H1 (cell line): ENCODE measurements at regions not wholly inside any gene's neighbourhood (a gene's known extent, or its start where the extent isn't known, plus 50 kb on each side); places are given as distances from the start of the nearest gene placed in this dataset.

Source experiments
- CTCF ChIA-PET: fragments of 300-600 bp; sonication (Branson Sonifier 250); formaldehyde crosslinking; loops from one replicate; lab custom pipeline; 2021; ENCODE audit not compliant: partially characterized antibody; lab: Charles Lee
- POLR2A ChIA-PET: fragments of 300-600 bp; sonication (Branson Sonifier 250); formaldehyde crosslinking; loops from one replicate; lab custom pipeline; 2021; ENCODE audit warnings: inconsistent platforms; ENCODE audit not compliant: partially characterized antibody; lab: Charles Lee
- DNase-seq, 2 experiments: peaks; one replicate each; pipeline versions ENCODE4 v3.0.0 to v3.0.0-alpha.2; 2010 to 2022; ENCODE audit warnings: low spot score in 2 of 2, low read depth in 1 of 2, mixed read lengths in 1 of 2
- FAIRE-seq: peaks from 2 replicates; lab custom pipeline; 2011; peaks lifted over from hg19 to GRCh38; lab: Jason Lieb, UNC
- H2AFZ ChIP-seq: 2 replicates; pipeline ENCODE4 v1.8.1; 2012; ENCODE audit warnings: low read length, inconsistent platforms
- H2AK5ac ChIP-seq: 2 replicates; pipeline ENCODE4 v1.6.1; 2013; ENCODE audit warnings: low read depth, low read length
- H2BK120ac ChIP-seq: replicated peaks from 2 replicates; pipeline ENCODE3; 2013; ENCODE audit warnings: low read depth, low read length, inconsistent platforms
- H2BK12ac ChIP-seq: 2 replicates; pipeline ENCODE4 v1.6.1; 2013; ENCODE audit warnings: low read depth, low read length
- H2BK15ac ChIP-seq: 2 replicates; pipeline ENCODE4 v1.6.1; 2013; ENCODE audit warnings: low read length
- H2BK20ac ChIP-seq: 2 replicates; pipeline ENCODE4 v1.6.1; 2013; ENCODE audit warnings: low read length
- H2BK5ac ChIP-seq: 2 replicates; pipeline ENCODE4 v1.6.1; 2013; ENCODE audit warnings: low read depth, low read length
- H3K14ac ChIP-seq: 2 replicates; pipeline ENCODE4 v1.6.1; 2013; ENCODE audit warnings: inconsistent platforms; ENCODE audit not compliant: insufficient read length
- H3K18ac ChIP-seq: 2 replicates; pipeline ENCODE4 v1.6.1; 2013; ENCODE audit warnings: low read length; ENCODE audit errors: extremely low read depth
- H3K23ac ChIP-seq: 2 replicates; pipeline ENCODE4 v1.6.1; 2013; ENCODE audit warnings: inconsistent platforms; ENCODE audit not compliant: insufficient read length
- H3K23me2 ChIP-seq: 2 replicates; pipeline ENCODE4 v1.6.1; 2013; ENCODE audit warnings: low read depth, low read length
- H3K27ac ChIP-seq: 2 replicates; pipeline ENCODE4 v1.6.1; 2011; ENCODE audit warnings: low read depth, low read length, inconsistent platforms
- H3K27me3 ChIP-seq, 4 experiments: replicated peaks in 1 of 4; 1 replicate in 1 of 4; 2 replicates in 3 of 4; pipeline versions ENCODE4 v1.6.1 to v1.8.1; 2011 to 2013; ENCODE audit warnings: low read length in 3 of 4, mild to moderate bottlenecking in 3 of 4, inconsistent platforms in 2 of 4, mixed read lengths in 2 of 4, moderate library complexity in 1 of 4; ENCODE audit not compliant: control insufficient read depth in 3 of 4, insufficient read depth in 3 of 4; ENCODE audit errors: extremely low read depth in 1 of 4
- H3K36me3 ChIP-seq, 4 experiments: 2 replicates each; pipeline versions ENCODE4 v1.6.1 to v1.8.1; 2011 to 2013; ENCODE audit warnings: mild to moderate bottlenecking in 4 of 4, low read length in 3 of 4, moderate library complexity in 2 of 4, control low read depth in 1 of 4, inconsistent platforms in 1 of 4; ENCODE audit not compliant: insufficient read depth in 4 of 4, control insufficient read depth in 2 of 4
- H3K4ac ChIP-seq: replicated peaks from 2 replicates; pipeline ENCODE3; 2013; ENCODE audit warnings: low read length, low read depth, mixed read lengths, inconsistent platforms; ENCODE audit not compliant: insufficient read length
- H3K4me1 ChIP-seq, 4 experiments: replicated peaks in 1 of 4; 1 replicate in 1 of 4; 2 replicates in 3 of 4; pipeline versions ENCODE4 v1.6.1 to v1.8.1; 2011 to 2013; ENCODE audit warnings: low read length in 3 of 4, inconsistent platforms in 2 of 4, mixed read lengths in 1 of 4; ENCODE audit not compliant: insufficient read depth in 4 of 4, control insufficient read depth in 3 of 4
- H3K4me2 ChIP-seq, 2 experiments: 2 replicates each; pipeline versions ENCODE4 v1.6.1 to v1.8.1; 2011 to 2013; ENCODE audit warnings: low read depth in 2 of 2, low read length in 2 of 2, control low read depth in 1 of 2, inconsistent platforms in 1 of 2, mild to moderate bottlenecking in 1 of 2; ENCODE audit not compliant: insufficient read depth in 1 of 2
- H3K4me3 ChIP-seq, 4 experiments: fragments of 200-600, 300-600 bp in 1 of 4; sonication (generic), shearing (Covaris generic), sonication (Bioruptor Twin) in 1 of 4; 2 replicates each; pipeline versions ENCODE4 v1.5.1 to v1.8.1; 2011 to 2016; ENCODE audit warnings: low read length in 4 of 4, low read depth in 3 of 4, control low read depth in 2 of 4, inconsistent platforms in 2 of 4, mild to moderate bottlenecking in 2 of 4, mixed read lengths in 1 of 4, moderate library complexity in 1 of 4; ENCODE audit not compliant: insufficient read depth in 2 of 4; ENCODE audit errors: extremely low read depth in 1 of 4
- H3K56ac ChIP-seq: replicated peaks from 2 replicates; pipeline ENCODE3; 2013; ENCODE audit warnings: low read depth, mild to moderate bottlenecking, mixed read lengths, low read length, inconsistent platforms; ENCODE audit not compliant: insufficient read length
- H3K79me1 ChIP-seq: 2 replicates; pipeline ENCODE4 v1.6.1; 2013; ENCODE audit warnings: low read depth, low read length, control low read depth
- H3K79me2 ChIP-seq, 2 experiments: 2 replicates each; pipeline versions ENCODE4 v1.6.1 to v1.8.1; 2012 to 2013; ENCODE audit warnings: low read length in 2 of 2, mild to moderate bottlenecking in 2 of 2, inconsistent platforms in 1 of 2; ENCODE audit not compliant: insufficient read depth in 2 of 2, control insufficient read depth in 1 of 2
- H3K9ac ChIP-seq, 4 experiments: replicated peaks in 1 of 4; 1 replicate in 1 of 4; 2 replicates in 3 of 4; pipeline versions ENCODE4 v1.6.1 to v1.8.1; 2011 to 2013; ENCODE audit warnings: low read depth in 3 of 4, low read length in 3 of 4, control low read depth in 2 of 4, mild to moderate bottlenecking in 2 of 4, moderate library complexity in 2 of 4, inconsistent platforms in 1 of 4; ENCODE audit errors: extremely low read depth in 1 of 4
- H3K9me3 ChIP-seq, 2 experiments: 2 replicates each; pipeline versions ENCODE4 v1.6.1 to v1.8.1; 2012 to 2013; ENCODE audit warnings: mild to moderate bottlenecking in 2 of 2, moderate library complexity in 2 of 2, control low read depth in 1 of 2, inconsistent platforms in 1 of 2, low read depth in 1 of 2, low read length in 1 of 2, mixed read lengths in 1 of 2; ENCODE audit not compliant: insufficient read depth in 2 of 2
- H4K20me1 ChIP-seq, 2 experiments: replicated peaks in 1 of 2; 2 replicates each; pipeline versions ENCODE3 to v1.8.1; 2011 to 2013; ENCODE audit warnings: inconsistent platforms in 2 of 2, low read length in 2 of 2, mild to moderate bottlenecking in 1 of 2; ENCODE audit not compliant: insufficient read depth in 2 of 2, control insufficient read depth in 1 of 2
- H4K5ac ChIP-seq: 2 replicates; pipeline ENCODE4 v1.6.1; 2013; ENCODE audit warnings: low read length, low read depth, mixed read lengths, inconsistent platforms; ENCODE audit not compliant: insufficient read length
- H4K8ac ChIP-seq: 2 replicates; pipeline ENCODE4 v1.8.0; 2013; ENCODE audit warnings: mild to moderate bottlenecking, moderate library complexity, low read length, inconsistent platforms; ENCODE audit not compliant: insufficient read depth; ENCODE audit errors: extremely low read depth
- H4K91ac ChIP-seq: replicated peaks from 2 replicates; pipeline ENCODE3; 2013; ENCODE audit warnings: low read length, mixed read lengths, inconsistent platforms; ENCODE audit not compliant: insufficient read length
- ATF3 ChIP-seq: IDR thresholded peaks from 2 replicates; pipeline ENCODE4 v1.6.1; 2011; ENCODE audit warnings: low read depth, mild to moderate bottlenecking, low read length; ENCODE audit not compliant: insufficient read depth
- CEBPB ChIP-seq: IDR thresholded peaks from 2 replicates; pipeline ENCODE4 v1.6.1; 2012; ENCODE audit warnings: low read depth, low read length
- CHD2 ChIP-seq: IDR thresholded peaks from 2 replicates; pipeline ENCODE4 v1.6.1; 2012; ENCODE audit warnings: low read length, improper control_type of control experiment
- JUND ChIP-seq: IDR thresholded peaks from 2 replicates; pipeline ENCODE4 v1.6.1; 2011; ENCODE audit warnings: mild to moderate bottlenecking, improper control_type of control experiment, low read length
- KDM1A ChIP-seq: fragments of 200-600, 300-600 bp; sonication (generic); IDR thresholded peaks from 2 replicates; pipeline ENCODE4 v1.7.1; 2016; ENCODE audit warnings: mild to moderate bottlenecking, low read length, borderline replicate concordance
- KDM5A ChIP-seq: fragments of 200-600 bp; IDR thresholded peaks from 2 replicates; pipeline ENCODE4 v1.7.1; 2012; ENCODE audit warnings: mild to moderate bottlenecking, low read length, inconsistent platforms, mixed read lengths
- MAX ChIP-seq: IDR thresholded peaks from 2 replicates; pipeline ENCODE4 v1.6.1; 2012; ENCODE audit warnings: inconsistent platforms
- RFX5 ChIP-seq: IDR thresholded peaks from 2 replicates; pipeline ENCODE4 v1.6.1; 2011; ENCODE audit warnings: low read depth, low read length, improper control_type of control experiment, borderline replicate concordance
- SIRT6 ChIP-seq: IDR thresholded peaks from one replicate; pipeline ENCODE4 v1.7.1; 2012; ENCODE audit warnings: low read length, inconsistent platforms
- SIX5 ChIP-seq: IDR thresholded peaks from 2 replicates; pipeline ENCODE4 v1.6.1; 2011; ENCODE audit warnings: mild to moderate bottlenecking, low read depth, low read length
- TBP ChIP-seq: IDR thresholded peaks from 2 replicates; pipeline ENCODE4 v1.6.1; 2011; ENCODE audit warnings: low read depth, low read length, improper control_type of control experiment
- WGBS, 2 experiments: shearing (Covaris generic) in 1 of 2; methylation state at CpG; one replicate each; pipeline versions ENCODE4 v1.1.6 to v1.1.7; 2013 to 2015; ENCODE audit warnings: low lambda C conversion rate in 2 of 2, mixed read lengths in 2 of 2, inconsistent platforms in 1 of 2, low coverage in 1 of 2, missing lambda C conversion rate in 1 of 2; ENCODE audit not compliant: insufficient replicate concordance in 2 of 2, insufficient coverage in 1 of 2, insufficient read length in 1 of 2; ENCODE audit errors: extremely low coverage in 1 of 2, missing lambda C conversion rate in 1 of 2; 5-methylcytosine and 5-hydroxymethylcytosine counted together
- TF ChIP-seq, protein P1 (sequence below): IDR thresholded peaks from 2 replicates; pipeline ENCODE4 v1.6.1; 2012; ENCODE audit warnings: low read length, inconsistent platforms

- H3K4me1 ChIP-seq: peaks cover 3 to 19% (median 13%) of the 10 kb centered on the region in 4 experiments; a peak in 6 of 7 replicates
- WGBS, 2 experiments: 92% methylated on average over 4 of the region's 4 CpGs; no CpG with 5 or more reads in 1 of the 2 experiments
- H2BK20ac ChIP-seq: no peak overlapping the region
- H3K27ac ChIP-seq: no peak overlapping the region
- H2BK120ac ChIP-seq: no peak overlapping the region
- H3K23me2 ChIP-seq: no peaks in the 10 kb centered on the region; the same call in 1 of the 2 replicates
- no peak overlapping the region for H3K9ac ChIP-seq
- H3K56ac ChIP-seq: no peak overlapping the region
- DNase-seq (no peak), FAIRE-seq (no peak)
- no peak overlapping the region for H4K8ac ChIP-seq
- H3K9me3 ChIP-seq: no peaks in the 10 kb centered on the region
- POLR2A ChIA-PET: no interaction called here
- H2BK15ac ChIP-seq: no peak overlapping the region
- H3K36me3 ChIP-seq: no peaks in the 10 kb centered on the region
- CTCF ChIA-PET: interaction anchor here (1.0 to 1.7 kb wide), 5 partner anchors 13 to 357 kb away, joined by 3 to 4 read pairs (median 3); no protein-coding TSS in a partner anchor
- H3K79me2 ChIP-seq: no peaks in the 10 kb centered on the region
- H2AK5ac ChIP-seq: no peak overlapping the region
- no peak overlapping the region for H2BK12ac ChIP-seq
- no peak overlapping the region for H4K91ac ChIP-seq
- no peak overlapping the region for H3K4me3 ChIP-seq
- H3K4me2 ChIP-seq: no peak overlapping the region
- no peak overlapping the region for H3K14ac ChIP-seq
- no peak overlapping the region for H4K5ac ChIP-seq
- no peak overlapping the region for H3K23ac ChIP-seq
- no peak overlapping the region for H2BK5ac ChIP-seq
- no peak overlapping the region for H2AFZ ChIP-seq
- H3K79me1 ChIP-seq: no peaks in the 10 kb centered on the region
- H3K18ac ChIP-seq: no peak overlapping the region
- H3K4ac ChIP-seq: no peak overlapping the region
- H4K20me1 ChIP-seq: no peaks in the 10 kb centered on the region
- no peaks in the 10 kb centered on the region for H3K27me3 ChIP-seq
- no peak for TF ChIP-seq KDM1A
- no peak for TF ChIP-seq RFX5
- TF ChIP-seq, protein P1, sequence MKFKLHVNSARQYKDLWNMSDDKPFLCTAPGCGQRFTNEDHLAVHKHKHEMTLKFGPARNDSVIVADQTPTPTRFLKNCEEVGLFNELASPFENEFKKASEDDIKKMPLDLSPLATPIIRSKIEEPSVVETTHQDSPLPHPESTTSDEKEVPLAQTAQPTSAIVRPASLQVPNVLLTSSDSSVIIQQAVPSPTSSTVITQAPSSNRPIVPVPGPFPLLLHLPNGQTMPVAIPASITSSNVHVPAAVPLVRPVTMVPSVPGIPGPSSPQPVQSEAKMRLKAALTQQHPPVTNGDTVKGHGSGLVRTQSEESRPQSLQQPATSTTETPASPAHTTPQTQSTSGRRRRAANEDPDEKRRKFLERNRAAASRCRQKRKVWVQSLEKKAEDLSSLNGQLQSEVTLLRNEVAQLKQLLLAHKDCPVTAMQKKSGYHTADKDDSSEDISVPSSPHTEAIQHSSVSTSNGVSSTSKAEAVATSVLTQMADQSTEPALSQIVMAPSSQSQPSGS: no peak
- TF ChIP-seq CEBPB: no peak
- no peak for TF ChIP-seq SIX5
- no peak for TF ChIP-seq TBP
- TF ChIP-seq MAX: no peak
- TF ChIP-seq CHD2: no peak
- no peak for TF ChIP-seq KDM5A
- TF ChIP-seq SIRT6: no peak
- TF ChIP-seq JUND: no peak
- no peak for TF ChIP-seq ATF3
These were observed 609.8 kb downstream of the IRX1 start for GRCh38 chr5:4205398-4205797.
